ENCODE measurements at regions not wholly inside any gene's neighbourhood (a gene's known extent, or its start where the extent isn't known, plus 50 kb on each side); places are given as distances from the start of the nearest gene placed in this dataset.

DNA sequence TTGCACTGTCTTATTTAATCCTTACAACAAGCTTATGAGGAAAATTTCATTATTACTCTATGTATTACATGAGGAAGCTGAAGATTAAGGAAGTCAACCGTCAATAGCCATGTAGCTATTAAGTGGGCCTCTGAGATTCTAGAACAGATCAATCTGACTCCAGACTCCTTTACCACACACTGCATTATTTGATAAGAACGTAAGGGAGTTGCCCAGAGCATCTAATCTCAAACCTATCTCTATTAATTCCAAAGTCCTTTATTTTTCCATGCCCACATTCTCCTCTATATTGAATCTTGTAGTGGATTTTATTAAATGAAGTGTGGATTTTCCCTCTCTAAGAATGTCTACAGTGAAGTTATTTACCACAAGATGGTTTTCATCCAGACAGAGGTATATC is 118.2 kb upstream of the MTAP start:
- TF ChIP-seq SIN3A (IDR thresholded peaks at IDR 0.05; ENCODE audit: borderline replicate concordance, insufficient read depth, low read length) (no peak), FOXP2 (optimal IDR thresholded peaks at IDR 0.05; ENCODE audit: borderline replicate concordance, extremely low read depth, extremely low read length, insufficient read depth) (no peak), TAF1 (IDR thresholded peaks at IDR 0.05; ENCODE audit: borderline replicate concordance, insufficient read depth, low read length) (no peak), POLR2AphosphoS5 (IDR thresholded peaks at IDR 0.05; ENCODE audit: low read depth, low read length) (no peak)
- TF ChIP-seq, protein P1, sequence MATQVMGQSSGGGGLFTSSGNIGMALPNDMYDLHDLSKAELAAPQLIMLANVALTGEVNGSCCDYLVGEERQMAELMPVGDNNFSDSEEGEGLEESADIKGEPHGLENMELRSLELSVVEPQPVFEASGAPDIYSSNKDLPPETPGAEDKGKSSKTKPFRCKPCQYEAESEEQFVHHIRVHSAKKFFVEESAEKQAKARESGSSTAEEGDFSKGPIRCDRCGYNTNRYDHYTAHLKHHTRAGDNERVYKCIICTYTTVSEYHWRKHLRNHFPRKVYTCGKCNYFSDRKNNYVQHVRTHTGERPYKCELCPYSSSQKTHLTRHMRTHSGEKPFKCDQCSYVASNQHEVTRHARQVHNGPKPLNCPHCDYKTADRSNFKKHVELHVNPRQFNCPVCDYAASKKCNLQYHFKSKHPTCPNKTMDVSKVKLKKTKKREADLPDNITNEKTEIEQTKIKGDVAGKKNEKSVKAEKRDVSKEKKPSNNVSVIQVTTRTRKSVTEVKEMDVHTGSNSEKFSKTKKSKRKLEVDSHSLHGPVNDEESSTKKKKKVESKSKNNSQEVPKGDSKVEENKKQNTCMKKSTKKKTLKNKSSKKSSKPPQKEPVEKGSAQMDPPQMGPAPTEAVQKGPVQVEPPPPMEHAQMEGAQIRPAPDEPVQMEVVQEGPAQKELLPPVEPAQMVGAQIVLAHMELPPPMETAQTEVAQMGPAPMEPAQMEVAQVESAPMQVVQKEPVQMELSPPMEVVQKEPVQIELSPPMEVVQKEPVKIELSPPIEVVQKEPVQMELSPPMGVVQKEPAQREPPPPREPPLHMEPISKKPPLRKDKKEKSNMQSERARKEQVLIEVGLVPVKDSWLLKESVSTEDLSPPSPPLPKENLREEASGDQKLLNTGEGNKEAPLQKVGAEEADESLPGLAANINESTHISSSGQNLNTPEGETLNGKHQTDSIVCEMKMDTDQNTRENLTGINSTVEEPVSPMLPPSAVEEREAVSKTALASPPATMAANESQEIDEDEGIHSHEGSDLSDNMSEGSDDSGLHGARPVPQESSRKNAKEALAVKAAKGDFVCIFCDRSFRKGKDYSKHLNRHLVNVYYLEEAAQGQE (IDR thresholded peaks at IDR 0.05; ENCODE audit: insufficient read depth in 1 of 2, low read depth in 2 of 2, low read length in 2 of 2): no peak

DNA sequence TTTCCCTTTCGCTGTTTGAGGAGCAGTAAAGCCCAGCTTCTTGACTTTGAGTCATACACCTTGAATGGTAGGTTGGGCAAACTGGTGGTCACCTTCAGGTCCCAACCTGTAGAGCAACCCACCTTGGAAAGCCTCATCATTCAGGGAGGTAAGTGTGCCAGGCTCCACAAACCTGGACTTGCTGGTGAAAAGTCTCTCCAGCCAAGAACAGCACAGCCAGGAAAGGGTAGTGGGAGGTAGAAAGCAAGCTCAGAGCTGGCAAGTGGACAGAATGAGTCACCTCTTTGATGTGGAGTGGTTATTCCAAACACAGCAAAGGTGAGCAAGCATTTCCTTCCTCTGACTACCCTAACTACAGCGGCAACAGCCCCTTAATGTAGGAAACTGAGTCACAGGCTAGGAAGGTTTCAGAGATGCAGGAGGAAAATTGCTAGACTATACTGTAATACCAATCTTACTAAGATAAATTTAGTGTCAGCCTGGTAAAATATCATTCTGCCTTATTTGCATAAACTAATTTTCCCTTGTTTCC is 117.5 kb upstream of the MTAP start:
- TF ChIP-seq TAF1 (IDR thresholded peaks at IDR 0.05; ENCODE audit: borderline replicate concordance, insufficient read depth, low read length) (no peak), FOXP2 (optimal IDR thresholded peaks at IDR 0.05; ENCODE audit: borderline replicate concordance, extremely low read depth, extremely low read length, insufficient read depth) (no peak), POLR2AphosphoS5 (IDR thresholded peaks at IDR 0.05; ENCODE audit: low read depth, low read length) (no peak), SIN3A (IDR thresholded peaks at IDR 0.05; ENCODE audit: borderline replicate concordance, insufficient read depth, low read length) (no peak)
- TF ChIP-seq, protein P1 (IDR thresholded peaks at IDR 0.05; ENCODE audit: insufficient read depth in 1 of 2, low read depth in 2 of 2, low read length in 2 of 2): no peak

DNA sequence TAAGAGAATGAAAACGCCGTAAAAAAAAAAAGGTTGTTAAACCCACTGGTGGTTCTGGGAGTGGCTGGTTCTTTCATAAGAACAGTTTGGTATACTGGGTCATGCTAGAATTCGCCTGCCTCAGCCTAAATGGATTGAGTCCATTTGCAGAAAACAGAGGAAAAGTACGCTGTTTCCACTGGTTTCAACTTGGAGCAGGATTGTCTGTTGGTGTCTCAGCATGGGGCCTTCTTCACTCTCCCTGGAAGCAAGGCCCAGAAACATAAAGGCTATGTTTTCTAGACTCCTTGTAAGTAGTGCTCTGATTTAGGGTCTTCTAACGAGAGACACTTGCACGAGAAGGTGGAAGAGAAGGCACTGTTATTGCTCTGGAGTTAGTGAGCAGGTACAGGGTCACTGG is 116.9 kb upstream of the MTAP start:
- TF ChIP-seq, protein P1 (IDR thresholded peaks at IDR 0.05; ENCODE audit: insufficient read depth in 1 of 2, low read depth in 2 of 2, low read length in 2 of 2): no peak
- TF ChIP-seq FOXP2 (optimal IDR thresholded peaks at IDR 0.05; ENCODE audit: borderline replicate concordance, extremely low read depth, extremely low read length, insufficient read depth) (no peak), TAF1 (IDR thresholded peaks at IDR 0.05; ENCODE audit: borderline replicate concordance, insufficient read depth, low read length) (no peak), SIN3A (IDR thresholded peaks at IDR 0.05; ENCODE audit: borderline replicate concordance, insufficient read depth, low read length) (no peak), POLR2AphosphoS5 (IDR thresholded peaks at IDR 0.05; ENCODE audit: low read depth, low read length) (no peak)

DNA sequence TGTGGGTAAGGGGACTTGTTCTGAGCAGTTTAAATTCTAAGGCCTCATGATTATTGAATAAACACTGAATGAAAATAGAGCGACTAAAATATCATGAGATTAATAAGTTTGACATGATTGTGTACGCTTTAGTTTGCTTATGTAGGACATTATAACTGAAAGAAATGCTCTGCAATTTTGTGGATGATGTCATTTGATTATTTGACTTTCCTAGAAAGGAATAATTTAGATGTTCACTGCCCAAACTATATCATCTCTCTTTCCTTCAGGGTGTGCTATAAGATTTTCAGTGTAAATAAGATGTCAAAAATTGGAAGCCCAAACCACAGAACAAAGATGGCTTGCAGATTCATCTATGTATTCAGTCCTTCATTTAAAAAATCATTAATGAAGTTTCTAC is 115.7 kb upstream of the MTAP start:
- no peak for TF ChIP-seq TAF1 (IDR thresholded peaks at IDR 0.05; ENCODE audit: borderline replicate concordance, insufficient read depth, low read length)
- TF ChIP-seq, protein P1 (IDR thresholded peaks at IDR 0.05; ENCODE audit: insufficient read depth in 1 of 2, low read depth in 2 of 2, low read length in 2 of 2): no peak
- no peak for TF ChIP-seq SIN3A (IDR thresholded peaks at IDR 0.05; ENCODE audit: borderline replicate concordance, insufficient read depth, low read length)
- no peak for TF ChIP-seq FOXP2 (optimal IDR thresholded peaks at IDR 0.05; ENCODE audit: borderline replicate concordance, extremely low read depth, extremely low read length, insufficient read depth)
- TF ChIP-seq POLR2AphosphoS5 (IDR thresholded peaks at IDR 0.05; ENCODE audit: low read depth, low read length): no peak

DNA sequence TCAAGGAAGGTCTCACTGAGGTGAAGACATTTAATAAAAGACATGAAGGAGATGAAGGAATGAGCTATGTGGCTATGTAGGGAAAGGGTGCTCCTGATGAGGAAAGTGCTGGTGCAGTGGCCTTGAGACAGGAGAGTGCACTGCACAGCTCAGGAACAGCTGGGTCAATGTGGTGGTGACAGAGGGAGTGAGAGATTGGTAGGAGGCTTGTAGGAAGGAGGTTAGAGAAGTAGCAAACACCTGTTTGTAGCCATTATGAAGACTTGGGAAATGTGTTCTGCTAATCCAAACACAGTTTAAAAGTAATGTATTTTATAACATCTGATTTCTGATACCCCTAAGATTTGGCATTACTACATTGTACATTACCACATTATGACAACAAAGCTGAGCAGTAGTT is 115.1 kb upstream of the MTAP start:
- TF ChIP-seq TAF1 (IDR thresholded peaks at IDR 0.05; ENCODE audit: borderline replicate concordance, insufficient read depth, low read length) (no peak), POLR2AphosphoS5 (IDR thresholded peaks at IDR 0.05; ENCODE audit: low read depth, low read length) (no peak), SIN3A (IDR thresholded peaks at IDR 0.05; ENCODE audit: borderline replicate concordance, insufficient read depth, low read length) (no peak), FOXP2 (optimal IDR thresholded peaks at IDR 0.05; ENCODE audit: borderline replicate concordance, extremely low read depth, extremely low read length, insufficient read depth) (no peak)
- TF ChIP-seq, protein P1 (IDR thresholded peaks at IDR 0.05; ENCODE audit: insufficient read depth in 1 of 2, low read depth in 2 of 2, low read length in 2 of 2): no peak
